ENCODE measurements at regions not wholly inside any gene's neighbourhood (a gene's known extent, or its start where the extent isn't known, plus 50 kb on each side); places are given as distances from the start of the nearest gene placed in this dataset.

GRCh38 chr3:74442683-74443082 lies 171.8 kb downstream of the CNTN3 start:
- in situ Hi-C loops (cut with HindIII; ENCODE audit: low pct_ligation_motif_present, low pct_unique_long_range_greater_than_20kb, low sequenced_read_pairs), result no loop called here
- no peak for DNase-seq

GRCh38 chr3:74442068-74442467 lies 172.4 kb downstream of the CNTN3 start:
- no peak for DNase-seq
- in situ Hi-C loops (cut with HindIII; ENCODE audit: low pct_ligation_motif_present, low pct_unique_long_range_greater_than_20kb, low sequenced_read_pairs), result no loop called here

- no peak for DNase-seq
- in situ Hi-C loops (cut with HindIII; ENCODE audit: low pct_ligation_motif_present, low pct_unique_long_range_greater_than_20kb, low sequenced_read_pairs), result no loop called here
These were observed 178.3 kb downstream of the CNTN3 start for GRCh38 chr3:74436184-74436583.

- in situ Hi-C loops (cut with HindIII; ENCODE audit: low pct_ligation_motif_present, low pct_unique_long_range_greater_than_20kb, low sequenced_read_pairs), result no loop called here
- no peak for DNase-seq
These were observed 178.8 kb downstream of the CNTN3 start for GRCh38 chr3:74435631-74436030.

GRCh38 chr3:74434406-74434805 lies 180.1 kb downstream of the CNTN3 start:
- in situ Hi-C loops (cut with HindIII; ENCODE audit: low pct_ligation_motif_present, low pct_unique_long_range_greater_than_20kb, low sequenced_read_pairs), result no loop called here

GRCh38 chr3:74426571-74426970 lies 187.9 kb downstream of the CNTN3 start:
- DNase-seq, result no peak
- in situ Hi-C loops (cut with HindIII; ENCODE audit: low pct_ligation_motif_present, low pct_unique_long_range_greater_than_20kb, low sequenced_read_pairs), result no loop called here

More at GRCh38 chr3:74434406-74434805, 180.1 kb downstream of the CNTN3 start:
- no peak for DNase-seq

GRCh38 chr3:74423867-74424266 lies 190.6 kb downstream of the CNTN3 start:
- DNase-seq, result no peak
- in situ Hi-C loops (cut with HindIII; ENCODE audit: low pct_ligation_motif_present, low pct_unique_long_range_greater_than_20kb, low sequenced_read_pairs), result no loop called here

GRCh38 chr3:74420538-74421124 lies 193.8 kb downstream of the CNTN3 start:
- in situ Hi-C loops (cut with HindIII; ENCODE audit: low pct_ligation_motif_present, low pct_unique_long_range_greater_than_20kb, low sequenced_read_pairs), result no loop called here
- no peak for DNase-seq

- in situ Hi-C loops (cut with HindIII; ENCODE audit: low pct_ligation_motif_present, low pct_unique_long_range_greater_than_20kb, low sequenced_read_pairs), result no loop called here
- no peak for DNase-seq
These were observed 198.7 kb downstream of the CNTN3 start for GRCh38 chr3:74415731-74416130.

GRCh38 chr3:74413547-74414241 lies 200.8 kb downstream of the CNTN3 start:
- in situ Hi-C loops (cut with HindIII; ENCODE audit: low pct_ligation_motif_present, low pct_unique_long_range_greater_than_20kb, low sequenced_read_pairs), result no loop called here
- DNase-seq, result no peak

- in situ Hi-C loops (cut with HindIII; ENCODE audit: low pct_ligation_motif_present, low pct_unique_long_range_greater_than_20kb, low sequenced_read_pairs), result no loop called here
These were observed 204.1 kb downstream of the CNTN3 start for GRCh38 chr3:74410276-74410941.

GRCh38 chr3:74409066-74409465 lies 205.4 kb downstream of the CNTN3 start:
- in situ Hi-C loops (cut with HindIII; ENCODE audit: low pct_ligation_motif_present, low pct_unique_long_range_greater_than_20kb, low sequenced_read_pairs), result no loop called here
- DNase-seq, result no peak

More at GRCh38 chr3:74410276-74410941, 204.1 kb downstream of the CNTN3 start:
- no peak for DNase-seq

GRCh38 chr3:74403307-74403706 lies 211.2 kb downstream of the CNTN3 start:
- no peak for DNase-seq
- in situ Hi-C loops (cut with HindIII; ENCODE audit: low pct_ligation_motif_present, low pct_unique_long_range_greater_than_20kb, low sequenced_read_pairs), result no loop called here

GRCh38 chr3:74402821-74403220 lies 211.6 kb downstream of the CNTN3 start:
- DNase-seq, result no peak
- in situ Hi-C loops (cut with HindIII; ENCODE audit: low pct_ligation_motif_present, low pct_unique_long_range_greater_than_20kb, low sequenced_read_pairs), result no loop called here

GRCh38 chr3:74393426-74393825 lies 221.0 kb downstream of the CNTN3 start:
- DNase-seq, result no peak
- in situ Hi-C loops (cut with HindIII; ENCODE audit: low pct_ligation_motif_present, low pct_unique_long_range_greater_than_20kb, low sequenced_read_pairs), result no loop called here

GRCh38 chr3:74390121-74390877 lies 224.2 kb downstream of the CNTN3 start:
- in situ Hi-C loops (cut with HindIII; ENCODE audit: low pct_ligation_motif_present, low pct_unique_long_range_greater_than_20kb, low sequenced_read_pairs), result no loop called here
- DNase-seq, result no peak

GRCh38 chr3:74387111-74387735 lies 227.2 kb downstream of the CNTN3 start:
- no peak for DNase-seq
- in situ Hi-C loops (cut with HindIII; ENCODE audit: low pct_ligation_motif_present, low pct_unique_long_range_greater_than_20kb, low sequenced_read_pairs), result no loop called here

- no peak for DNase-seq
- in situ Hi-C loops (cut with HindIII; ENCODE audit: low pct_ligation_motif_present, low pct_unique_long_range_greater_than_20kb, low sequenced_read_pairs), result no loop called here
These were observed 230.3 kb downstream of the CNTN3 start for GRCh38 chr3:74384159-74384558.

GRCh38 chr3:74377669-74378068 lies 236.8 kb downstream of the CNTN3 start:
- DNase-seq, result no peak
- in situ Hi-C loops (cut with HindIII; ENCODE audit: low pct_ligation_motif_present, low pct_unique_long_range_greater_than_20kb, low sequenced_read_pairs), result no loop called here
